ENCODE measurements at regions not wholly inside any gene's neighbourhood (a gene's known extent, or its start where the extent isn't known, plus 50 kb on each side); places are given as distances from the start of the nearest gene placed in this dataset.

GRCh38 chr6:11323666-11324452, 91.4 kb upstream of the NEDD9 start (continued):
- TF ChIP-seq, protein P1, sequence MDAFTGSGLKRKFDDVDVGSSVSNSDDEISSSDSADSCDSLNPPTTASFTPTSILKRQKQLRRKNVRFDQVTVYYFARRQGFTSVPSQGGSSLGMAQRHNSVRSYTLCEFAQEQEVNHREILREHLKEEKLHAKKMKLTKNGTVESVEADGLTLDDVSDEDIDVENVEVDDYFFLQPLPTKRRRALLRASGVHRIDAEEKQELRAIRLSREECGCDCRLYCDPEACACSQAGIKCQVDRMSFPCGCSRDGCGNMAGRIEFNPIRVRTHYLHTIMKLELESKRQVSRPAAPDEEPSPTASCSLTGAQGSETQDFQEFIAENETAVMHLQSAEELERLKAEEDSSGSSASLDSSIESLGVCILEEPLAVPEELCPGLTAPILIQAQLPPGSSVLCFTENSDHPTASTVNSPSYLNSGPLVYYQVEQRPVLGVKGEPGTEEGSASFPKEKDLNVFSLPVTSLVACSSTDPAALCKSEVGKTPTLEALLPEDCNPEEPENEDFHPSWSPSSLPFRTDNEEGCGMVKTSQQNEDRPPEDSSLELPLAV (CRISPR knock-in tag; conservative IDR thresholded peaks at IDR 0.05; ENCODE audit: low read depth): no peak
- peak; percentile 90; the same call in 1 of the 2 replicates for TF ChIP-seq ZNF333 (CRISPR knock-in tag; IDR thresholded peaks at IDR 0.05; ENCODE audit: borderline replicate concordance)
- TF ChIP-seq CENPBD1 (CRISPR knock-in tag; IDR thresholded peaks at IDR 0.05; ENCODE audit: borderline replicate concordance, low read depth): no peak
- peak; percentile 84 for TF ChIP-seq BCL3 (CRISPR knock-in tag; IDR thresholded peaks at IDR 0.05)
- TF ChIP-seq ETV6 (CRISPR knock-in tag; conservative IDR thresholded peaks at IDR 0.05): no peak; the same call in 1 of the 2 replicates
- TF ChIP-seq, protein P2, sequence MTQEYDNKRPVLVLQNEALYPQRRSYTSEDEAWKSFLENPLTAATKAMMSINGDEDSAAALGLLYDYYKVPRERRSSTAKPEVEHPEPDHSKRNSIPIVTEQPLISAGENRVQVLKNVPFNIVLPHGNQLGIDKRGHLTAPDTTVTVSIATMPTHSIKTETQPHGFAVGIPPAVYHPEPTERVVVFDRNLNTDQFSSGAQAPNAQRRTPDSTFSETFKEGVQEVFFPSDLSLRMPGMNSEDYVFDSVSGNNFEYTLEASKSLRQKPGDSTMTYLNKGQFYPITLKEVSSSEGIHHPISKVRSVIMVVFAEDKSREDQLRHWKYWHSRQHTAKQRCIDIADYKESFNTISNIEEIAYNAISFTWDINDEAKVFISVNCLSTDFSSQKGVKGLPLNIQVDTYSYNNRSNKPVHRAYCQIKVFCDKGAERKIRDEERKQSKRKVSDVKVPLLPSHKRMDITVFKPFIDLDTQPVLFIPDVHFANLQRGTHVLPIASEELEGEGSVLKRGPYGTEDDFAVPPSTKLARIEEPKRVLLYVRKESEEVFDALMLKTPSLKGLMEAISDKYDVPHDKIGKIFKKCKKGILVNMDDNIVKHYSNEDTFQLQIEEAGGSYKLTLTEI (CRISPR knock-in tag; conservative IDR thresholded peaks at IDR 0.05): no peak
- no peak for TF ChIP-seq ZNF281 (CRISPR knock-in tag; IDR thresholded peaks at IDR 0.05; ENCODE audit: borderline replicate concordance)
- no peak for TF ChIP-seq USF2 (IDR thresholded peaks at IDR 0.05; ENCODE audit: low read depth, low read length)
- peak; percentile 14; the same call in 1 of the 2 replicates for TF ChIP-seq USF2 (CRISPR knock-in tag; IDR thresholded peaks at IDR 0.05; ENCODE audit: borderline replicate concordance)
- no peak; the same call in none of the 2 replicates for TF ChIP-seq ZNF773 (CRISPR knock-in tag; IDR thresholded peaks at IDR 0.05; ENCODE audit: borderline replicate concordance)
- TF ChIP-seq NBN (conservative IDR thresholded peaks at IDR 0.05): no peak
- TF ChIP-seq TRIM24 (CRISPR knock-in tag; IDR thresholded peaks at IDR 0.05): no peak
- TF ChIP-seq HOXA3 (CRISPR knock-in tag; IDR thresholded peaks at IDR 0.05): peak; percentile 90
- no peak for TF ChIP-seq ZNF138 (CRISPR knock-in tag; IDR thresholded peaks at IDR 0.05; ENCODE audit: low read depth)
- peak; percentile 53; the same call in 1 of the 2 replicates for TF ChIP-seq ZFY (CRISPR knock-in tag; IDR thresholded peaks at IDR 0.05)
- no peak; the same call in 1 of the 2 replicates for TF ChIP-seq MIER2 (CRISPR knock-in tag; IDR thresholded peaks at IDR 0.05)
- 0 out of 2 replicates have a peak, but pooled peaks have one; percentile 75 for TF ChIP-seq ZNF780A (CRISPR knock-in tag; IDR thresholded peaks at IDR 0.05)

Measured in HepG2 (cell line).